ENCODE measurements at regions not wholly inside any gene's neighbourhood (a gene's known extent, or its start where the extent isn't known, plus 50 kb on each side); places are given as distances from the start of the nearest gene placed in this dataset.

DNA sequence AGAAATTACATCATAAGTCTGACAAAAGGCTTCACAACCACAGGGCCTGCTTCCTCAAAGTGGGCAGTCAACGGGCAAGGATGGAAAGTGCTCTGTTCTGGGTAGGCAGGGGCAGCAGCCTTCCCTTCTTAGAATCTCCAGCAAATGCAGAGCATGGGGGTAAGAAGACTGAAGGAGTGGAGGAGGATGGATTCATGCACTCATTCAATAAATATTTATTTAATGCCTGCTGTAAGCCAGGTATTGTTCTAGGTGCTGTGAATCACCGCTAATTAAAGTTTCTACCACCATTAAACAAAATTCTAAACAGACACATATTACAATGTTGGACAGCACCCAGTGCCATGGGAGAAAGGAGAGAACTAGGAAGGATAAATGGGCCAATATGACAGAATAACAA, 195.6 kb downstream of the ELAVL2 start:
- Histone ChIP-seq H3K9me3 (ENCODE audit: control insufficient read depth, low read depth, low read length) (no peaks in the 10 kb centered on the region), H3K4me1 (ENCODE audit: control insufficient read depth, low read depth, low read length) (no peaks in the 10 kb centered on the region), H3K27ac (ENCODE audit: low read length) (no peak overlapping the region), H3K4me3 (ENCODE audit: low read length) (no peak overlapping the region), H3K36me3 (ENCODE audit: control insufficient read depth, low read depth, low read length) (peaks cover 4% of the 10 kb centered on the region), H3K27me3 (ENCODE audit: control insufficient read depth, insufficient read depth, low read length) (no peaks in the 10 kb centered on the region), H3K9ac (ENCODE audit: low read length) (no peak overlapping the region)

GRCh38 chr9:23635276-23635675, 190.8 kb downstream of the ELAVL2 start:
- Histone ChIP-seq H3K4me3 (ENCODE audit: low read length) (no peak overlapping the region), H3K36me3 (ENCODE audit: control insufficient read depth, low read depth, low read length) (peaks cover 8% of the 10 kb centered on the region), H3K27me3 (ENCODE audit: control insufficient read depth, insufficient read depth, low read length) (no peaks in the 10 kb centered on the region), H3K27ac (ENCODE audit: low read length) (no peak overlapping the region), H3K9me3 (ENCODE audit: control insufficient read depth, low read depth, low read length) (no peaks in the 10 kb centered on the region), H3K9ac (ENCODE audit: low read length) (no peak overlapping the region), H3K4me1 (ENCODE audit: control insufficient read depth, low read depth, low read length) (no peaks in the 10 kb centered on the region)

DNA sequence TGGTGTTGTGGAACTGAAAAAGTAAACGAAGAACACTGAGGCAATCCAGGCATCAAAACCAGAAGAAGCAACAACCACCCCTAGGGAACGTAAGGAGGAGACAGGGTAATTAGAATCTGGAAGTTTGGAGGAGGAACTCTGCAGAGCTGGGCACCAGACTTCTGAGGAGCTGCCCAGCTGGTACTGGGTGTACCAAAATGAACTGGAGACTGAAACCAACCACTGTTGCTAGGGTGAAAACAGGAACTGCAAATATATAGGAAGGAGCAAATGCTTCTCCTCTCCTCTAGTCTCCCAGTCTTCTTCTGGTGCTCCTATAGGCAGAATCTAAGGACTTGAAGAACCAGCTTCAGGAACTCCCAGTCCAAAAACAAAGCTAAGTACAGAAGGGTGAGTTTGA, 189.8 kb downstream of the ELAVL2 start:
- Histone ChIP-seq H3K27me3 (ENCODE audit: control insufficient read depth, insufficient read depth, low read length) (no peaks in the 10 kb centered on the region), H3K4me3 (ENCODE audit: low read length) (no peak overlapping the region), H3K27ac (ENCODE audit: low read length) (no peak overlapping the region), H3K9ac (ENCODE audit: low read length) (no peak overlapping the region), H3K9me3 (ENCODE audit: control insufficient read depth, low read depth, low read length) (no peaks in the 10 kb centered on the region), H3K4me1 (ENCODE audit: control insufficient read depth, low read depth, low read length) (no peaks in the 10 kb centered on the region), H3K36me3 (ENCODE audit: control insufficient read depth, low read depth, low read length) (peaks cover 8% of the 10 kb centered on the region)

GRCh38 chr9:23638011-23638410, 188.0 kb downstream of the ELAVL2 start:
- H3K4me1 ChIP-seq (ENCODE audit: control insufficient read depth, low read depth, low read length) = no peaks in the 10 kb centered on the region
- no peak overlapping the region for H3K4me3 ChIP-seq (ENCODE audit: low read length)
- H3K9me3 ChIP-seq (ENCODE audit: control insufficient read depth, low read depth, low read length) = no peaks in the 10 kb centered on the region
- H3K27ac ChIP-seq (ENCODE audit: low read length) = no peak overlapping the region
- H3K27me3 ChIP-seq (ENCODE audit: control insufficient read depth, insufficient read depth, low read length) = no peaks in the 10 kb centered on the region
- H3K36me3 ChIP-seq (ENCODE audit: control insufficient read depth, low read depth, low read length) = peaks cover 11% of the 10 kb centered on the region
- H3K9ac ChIP-seq (ENCODE audit: low read length) = no peak overlapping the region

DNA sequence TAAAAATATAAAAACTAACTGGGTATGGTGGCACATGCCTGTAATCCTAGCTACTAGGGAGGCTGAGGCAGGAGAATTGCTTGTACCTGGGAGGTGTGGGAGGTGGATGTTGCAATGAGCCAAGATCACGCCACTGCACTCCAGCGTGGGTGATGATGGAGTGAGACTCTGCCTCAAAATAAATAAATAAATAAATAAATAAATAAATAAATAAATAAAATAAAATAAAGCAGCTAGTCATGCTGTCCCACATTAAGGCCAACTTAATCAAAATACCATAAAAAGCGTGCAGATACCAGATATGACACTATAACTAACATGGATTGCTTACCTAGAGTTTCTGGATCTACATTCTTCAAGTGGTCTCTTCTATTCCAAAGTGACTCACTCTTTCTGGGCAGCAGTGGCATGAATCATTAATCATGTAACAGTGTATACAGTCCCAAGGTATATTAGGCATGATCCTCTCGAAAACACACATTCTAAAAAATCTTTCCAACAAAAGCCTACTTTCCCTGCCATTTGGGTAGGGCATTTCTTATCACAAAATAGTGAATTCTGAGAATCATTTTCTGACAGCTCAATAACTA, 187.1 kb downstream of the ELAVL2 start:
- H3K36me3 ChIP-seq (ENCODE audit: control insufficient read depth, low read depth, low read length) = peaks cover 11% of the 10 kb centered on the region
- no peaks in the 10 kb centered on the region for H3K4me1 ChIP-seq (ENCODE audit: control insufficient read depth, low read depth, low read length)

More for the DNA sequence above, 187.1 kb downstream of the ELAVL2 start:
- Histone ChIP-seq H3K9me3 (ENCODE audit: control insufficient read depth, low read depth, low read length) (no peaks in the 10 kb centered on the region), H3K27me3 (ENCODE audit: control insufficient read depth, insufficient read depth, low read length) (no peaks in the 10 kb centered on the region), H3K27ac (ENCODE audit: low read length) (no peak overlapping the region), H3K4me3 (ENCODE audit: low read length) (no peak overlapping the region), H3K9ac (ENCODE audit: low read length) (no peak overlapping the region)
